IMR-90 (cell line): ENCODE measurements at regions not wholly inside any gene's neighbourhood (a gene's known extent, or its start where the extent isn't known, plus 50 kb on each side); places are given as distances from the start of the nearest gene placed in this dataset.

Experiments used
- ATAC-seq: fragments of 200-7000 bp; cut with Tn5 transposase; 2 replicates; pipeline ENCODE4 v1.9.1; 2020; ENCODE audit warnings: low read depth, mild to moderate bottlenecking, moderate library complexity
- BruUV-seq: library from RNA; stranded (reverse); fragments of 400-500 nt; replicated peaks from 2 replicates; lab custom pipeline; 2021; lab: Mats Ljungman, UMichigan
- CTCF ChIA-PET: fragments of 300-600 bp; formaldehyde crosslinking; extraction: SDS; loops from one replicate; lab custom pipeline; 2021; ENCODE audit warnings: antibody characterized with exemption; lab: Yijun Ruan, JAX
- POLR2A ChIA-PET: fragments of 300-600 bp; sonication (Branson Sonifier 250); formaldehyde crosslinking; loops from one replicate; lab custom pipeline; 2022; ENCODE audit warnings: antibody characterized with exemption; ENCODE audit not compliant: unreplicated experiment; lab: Charles Lee
- DNase-seq: peaks from one replicate; pipeline ENCODE4 v3.0.0; 2013
- H2AFZ ChIP-seq: replicated peaks from 2 replicates; pipeline ENCODE3; 2013; ENCODE audit warnings: low read length, mild to moderate bottlenecking; ENCODE audit not compliant: poor library complexity
- H2AK5ac ChIP-seq: 2 replicates; pipeline ENCODE4 v1.6.1; 2013; ENCODE audit warnings: low read depth, low read length, inconsistent platforms
- H2AK9ac ChIP-seq: replicated peaks from 2 replicates; pipeline ENCODE3; 2013; ENCODE audit warnings: mild to moderate bottlenecking, low read depth, low read length, moderate library complexity; ENCODE audit not compliant: poor library complexity
- H2BK120ac ChIP-seq: 2 replicates; pipeline ENCODE4 v1.6.1; 2013; ENCODE audit warnings: low read depth, low read length, inconsistent platforms
- H2BK15ac ChIP-seq: 3 replicates; pipeline ENCODE4 v1.6.1; 2013; ENCODE audit warnings: low read depth, low read length, inconsistent platforms
- H2BK20ac ChIP-seq: 2 replicates; pipeline ENCODE4 v1.6.1; 2013; ENCODE audit warnings: low read depth, mild to moderate bottlenecking, inconsistent platforms, low read length, moderate library complexity
- H2BK5ac ChIP-seq: 2 replicates; pipeline ENCODE4 v1.6.1; 2013; ENCODE audit warnings: mild to moderate bottlenecking, low read depth, low read length, inconsistent platforms; ENCODE audit not compliant: poor library complexity, severe bottlenecking
- H3K14ac ChIP-seq: replicated peaks from 2 replicates; pipeline ENCODE4 v1.6.1; 2013; ENCODE audit warnings: low read depth, low read length, inconsistent platforms
- H3K18ac ChIP-seq: 2 replicates; pipeline ENCODE4 v1.6.1; 2013; ENCODE audit warnings: low read depth, low read length, control low read depth
- H3K23ac ChIP-seq: 2 replicates; pipeline ENCODE4 v1.6.1; 2013; ENCODE audit warnings: low read depth, low read length, inconsistent platforms
- H3K27ac ChIP-seq: 2 replicates; pipeline ENCODE4 v1.5.1; 2013; ENCODE audit warnings: mild to moderate bottlenecking, control low read depth, low read length; ENCODE audit not compliant: insufficient read depth
- H3K27me3 ChIP-seq: 2 replicates; pipeline ENCODE4 v1.6.1; 2013; ENCODE audit warnings: low read length; ENCODE audit not compliant: control insufficient read depth, insufficient read depth
- H3K36me3 ChIP-seq: 2 replicates; pipeline ENCODE4 v1.6.1; 2013; ENCODE audit warnings: low read length, mixed read lengths; ENCODE audit not compliant: control insufficient read depth, insufficient read depth
- H3K4ac ChIP-seq: 2 replicates; pipeline ENCODE4 v1.6.1; 2013; ENCODE audit warnings: low read depth, low read length, inconsistent platforms
- H3K4me1 ChIP-seq: 2 replicates; pipeline ENCODE4 v1.6.1; 2013; ENCODE audit warnings: low read length, mixed read lengths; ENCODE audit not compliant: control insufficient read depth, insufficient read depth
- H3K4me2 ChIP-seq: 2 replicates; pipeline ENCODE4 v1.6.1; 2013; ENCODE audit warnings: low read depth, mild to moderate bottlenecking, control low read depth, low read length, moderate library complexity
- H3K4me3 ChIP-seq: 2 replicates; pipeline ENCODE4 v1.5.1; 2013; ENCODE audit warnings: low read depth, mild to moderate bottlenecking, control low read depth, low read length, moderate library complexity; ENCODE audit not compliant: insufficient read depth
- H3K56ac ChIP-seq: 2 replicates; pipeline ENCODE4 v1.6.1; 2013; ENCODE audit warnings: low read length, inconsistent platforms; ENCODE audit not compliant: insufficient read depth; ENCODE audit errors: extremely low read depth
- H3K79me1 ChIP-seq, 2 experiments: 2 replicates each; pipeline ENCODE4 v1.6.1; 2013; ENCODE audit warnings: low read length in 2 of 2, inconsistent platforms in 1 of 2, low read depth in 1 of 2
- H3K9ac ChIP-seq: 2 replicates; pipeline ENCODE4 v1.6.1; 2013; ENCODE audit warnings: low read depth, low read length, control low read depth
- H3K9me1 ChIP-seq: 2 replicates; pipeline ENCODE4 v1.6.1; 2013; ENCODE audit warnings: low read length, inconsistent platforms; ENCODE audit not compliant: insufficient read depth
- H3K9me3 ChIP-seq: 2 replicates; pipeline ENCODE4 v1.6.1; 2013; ENCODE audit warnings: low read length; ENCODE audit not compliant: control insufficient read depth, insufficient read depth
- H4K20me1 ChIP-seq: 2 replicates; pipeline ENCODE4 v1.6.1; 2013; ENCODE audit warnings: low read length, inconsistent platforms; ENCODE audit not compliant: insufficient read depth
- H4K5ac ChIP-seq: 2 replicates; pipeline ENCODE4 v1.6.1; 2013; ENCODE audit warnings: mild to moderate bottlenecking, low read depth, low read length, control low read depth
- H4K8ac ChIP-seq, 2 experiments: 2 replicates each; pipeline ENCODE4 v1.6.1; 2013; ENCODE audit warnings: low read depth in 2 of 2, low read length in 2 of 2, control low read depth in 1 of 2, inconsistent platforms in 1 of 2
- H4K91ac ChIP-seq: 2 replicates; pipeline ENCODE4 v1.6.1; 2013; ENCODE audit warnings: low read depth, low read length, inconsistent platforms; ENCODE audit not compliant: insufficient read depth
- CEBPB ChIP-seq: IDR thresholded peaks from 2 replicates; pipeline ENCODE4 v1.6.1; 2012; ENCODE audit warnings: low read depth, low read length, improper control_type of control experiment
- FOS ChIP-seq: fragments of 150-350 bp; IDR thresholded peaks from 2 replicates; pipeline ENCODE4 v1.6.1; 2016; ENCODE audit warnings: low read depth, low read length
- MAZ ChIP-seq: IDR thresholded peaks from 2 replicates; pipeline ENCODE4 v1.6.1; 2012; ENCODE audit warnings: low read depth, mild to moderate bottlenecking, low read length, improper control_type of control experiment, moderate library complexity, borderline replicate concordance
- POLR2A ChIP-seq: IDR thresholded peaks from 2 replicates; pipeline ENCODE4 v1.6.1; 2012; ENCODE audit warnings: mild to moderate bottlenecking, low read depth, low read length
- RAD21 ChIP-seq: IDR thresholded peaks from 2 replicates; pipeline ENCODE4 v1.6.1; 2012; ENCODE audit warnings: low read length, improper control_type of control experiment
- WGBS, 2 experiments: methylation state at CpG; one replicate each; pipeline versions ENCODE4 v1.1.5 to v1.1.7; 2013; ENCODE audit warnings: missing lambda C conversion rate in 2 of 2; ENCODE audit not compliant: insufficient read length in 1 of 2; ENCODE audit errors: extremely low coverage in 2 of 2; 5-methylcytosine and 5-hydroxymethylcytosine counted together
- dilution Hi-C: fragments of 300-500 bp; cut with HindIII; formaldehyde crosslinking; loops from one replicate; pipeline ENCODE4 v1.14.3; 2018; ENCODE audit warnings: low sequenced_read_pairs; ENCODE audit not compliant: unreplicated experiment
- in situ Hi-C: fragments of 300-500 bp; cut with MboI; formaldehyde crosslinking; loops from 3 replicates; pipeline ENCODE4 v1.14.3; 2019; ENCODE audit warnings: low sequenced_read_pairs, inconsistent platforms, mixed read lengths
- intact Hi-C: fragments of 100-400 bp; cut with micrococcal nuclease; formaldehyde crosslinking; loops from 2 replicates; pipeline ENCODE4 v1.10.0; 2022
- TF ChIP-seq, protein P1 (sequence below): fragments of 150-350 bp; IDR thresholded peaks from 2 replicates; pipeline ENCODE4 v1.6.1; 2017; ENCODE audit warnings: mild to moderate bottlenecking, antibody characterized with exemption, low read length, low read depth
- TF ChIP-seq, protein P2 (sequence below): fragments of 150-350 bp; IDR thresholded peaks from 2 replicates; pipeline ENCODE4 v1.6.1; 2016; ENCODE audit warnings: low read depth, mild to moderate bottlenecking, low read length, moderate library complexity, borderline replicate concordance

DNA sequence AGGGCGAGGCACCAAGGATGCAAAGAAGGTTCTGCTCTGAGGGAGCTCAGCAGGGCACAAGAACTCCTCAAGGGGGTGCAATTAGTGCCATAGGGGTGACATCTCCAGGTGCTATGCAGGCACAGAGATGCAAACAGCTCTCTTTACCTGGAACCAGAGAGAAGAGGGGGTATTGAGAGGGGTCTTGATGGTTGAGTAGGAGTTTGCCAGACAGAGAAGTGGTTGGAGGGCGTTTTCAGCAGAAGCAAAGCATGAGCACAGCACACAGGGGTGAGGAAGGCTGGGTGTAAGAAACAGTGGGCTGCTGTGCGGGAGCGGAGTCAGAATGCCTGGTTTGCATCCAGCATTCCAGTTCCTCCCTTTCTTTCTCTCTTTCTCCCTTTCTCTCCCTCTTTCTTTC, 81.8 kb upstream of the LHX1 start:
- no peak for ATAC-seq
- Histone ChIP-seq H3K27ac (no peak overlapping the region), H3K79me1 (no peaks in the 10 kb centered on the region), H3K56ac (no peak overlapping the region), H3K9ac (no peak overlapping the region), H4K20me1 (no peaks in the 10 kb centered on the region), H3K23ac (no peak overlapping the region), H3K27me3 (peaks cover 20% of the 10 kb centered on the region), H4K8ac (no peak overlapping the region), H2AK9ac (no peak overlapping the region), H4K91ac (no peak overlapping the region), H3K4me2 (no peak overlapping the region), H2BK120ac (no peak overlapping the region), H3K18ac (no peak overlapping the region), H3K9me1 (peaks cover 4% of the 10 kb centered on the region; the same call in 1 of the 2 replicates), H2BK20ac (no peak overlapping the region), H3K4ac (no peak overlapping the region), H3K36me3 (no peaks in the 10 kb centered on the region), H3K4me3 (no peak overlapping the region), H2BK15ac (no peak overlapping the region), H3K4me1 (peaks cover 5% of the 10 kb centered on the region), H2AK5ac (no peak overlapping the region), H2AFZ (no peak overlapping the region), H3K14ac (no peak overlapping the region), H2BK5ac (no peak overlapping the region), H4K5ac (no peak overlapping the region), H3K9me3 (no peaks in the 10 kb centered on the region)
- no peak for DNase-seq
- intact Hi-C loops = loop anchor here (10.0 kb wide), 1 partner anchor 79 kb away; the partner anchor contains the start of gene LHX1
- no TSS peak for BruUV-seq
- POLR2A ChIA-PET = no interaction called here
- in situ Hi-C loops = no loop called here
- dilution Hi-C loops = no loop called here
- no CpG with 5 or more reads among the region's 4 CpGs for WGBS, 2 experiments
- TF ChIP-seq, protein P1, sequence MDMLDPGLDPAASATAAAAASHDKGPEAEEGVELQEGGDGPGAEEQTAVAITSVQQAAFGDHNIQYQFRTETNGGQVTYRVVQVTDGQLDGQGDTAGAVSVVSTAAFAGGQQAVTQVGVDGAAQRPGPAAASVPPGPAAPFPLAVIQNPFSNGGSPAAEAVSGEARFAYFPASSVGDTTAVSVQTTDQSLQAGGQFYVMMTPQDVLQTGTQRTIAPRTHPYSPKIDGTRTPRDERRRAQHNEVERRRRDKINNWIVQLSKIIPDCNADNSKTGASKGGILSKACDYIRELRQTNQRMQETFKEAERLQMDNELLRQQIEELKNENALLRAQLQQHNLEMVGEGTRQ = no peak
- TF ChIP-seq FOS (no peak), POLR2A (no peak), CEBPB (no peak), RAD21 (no peak), MAZ (no peak)
- TF ChIP-seq, protein P2, sequence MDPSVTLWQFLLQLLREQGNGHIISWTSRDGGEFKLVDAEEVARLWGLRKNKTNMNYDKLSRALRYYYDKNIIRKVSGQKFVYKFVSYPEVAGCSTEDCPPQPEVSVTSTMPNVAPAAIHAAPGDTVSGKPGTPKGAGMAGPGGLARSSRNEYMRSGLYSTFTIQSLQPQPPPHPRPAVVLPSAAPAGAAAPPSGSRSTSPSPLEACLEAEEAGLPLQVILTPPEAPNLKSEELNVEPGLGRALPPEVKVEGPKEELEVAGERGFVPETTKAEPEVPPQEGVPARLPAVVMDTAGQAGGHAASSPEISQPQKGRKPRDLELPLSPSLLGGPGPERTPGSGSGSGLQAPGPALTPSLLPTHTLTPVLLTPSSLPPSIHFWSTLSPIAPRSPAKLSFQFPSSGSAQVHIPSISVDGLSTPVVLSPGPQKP = no peak
- CTCF ChIA-PET = no interaction called here
